Panc1 (cell line): ENCODE measurements at regions not wholly inside any gene's neighbourhood (a gene's known extent, or its start where the extent isn't known, plus 50 kb on each side); places are given as distances from the start of the nearest gene placed in this dataset.

Experiments used
- ATAC-seq: fragments of 200-7000 bp; cut with Tn5 transposase; 2 replicates; pipeline ENCODE4 v1.9.1; 2020; ENCODE audit warnings: mild to moderate bottlenecking, moderate library complexity
- BruUV-seq: library from RNA; stranded (reverse); fragments of 400-500 nt; replicated peaks from 2 replicates; lab custom pipeline; 2021; lab: Mats Ljungman, UMichigan
- CTCF ChIA-PET: fragments of 300-600 bp; sonication (Branson Sonifier 250); formaldehyde crosslinking; loops from one replicate; lab custom pipeline; 2022; ENCODE audit warnings: antibody characterized with exemption; lab: Charles Lee
- POLR2A ChIA-PET: fragments of 300-600 bp; sonication (Branson Sonifier 250); formaldehyde crosslinking; loops from one replicate; lab custom pipeline; 2022; ENCODE audit warnings: antibody characterized with exemption; lab: Charles Lee
- DNase-seq: peaks from one replicate; pipeline ENCODE4 v3.0.0-alpha.2; 2010; ENCODE audit warnings: low read depth, low spot score
- H3K27ac ChIP-seq: 2 replicates; pipeline ENCODE4 v1.5.1; 2011; ENCODE audit warnings: mild to moderate bottlenecking, low read length, inconsistent platforms
- H3K27me3 ChIP-seq: fragments of 200-500 bp; sonication (Bioruptor generic); 2 replicates; pipeline ENCODE4 v1.6.0; 2014; ENCODE audit warnings: low read length, inconsistent platforms; ENCODE audit not compliant: control insufficient read depth, insufficient read depth
- H3K36me3 ChIP-seq: fragments of 200-500 bp; sonication (Bioruptor generic); 2 replicates; pipeline ENCODE4 v1.5.1; 2014; ENCODE audit warnings: inconsistent platforms, mild to moderate bottlenecking, low read length, moderate library complexity; ENCODE audit not compliant: control insufficient read depth, insufficient read depth
- H3K4me1 ChIP-seq: 2 replicates; pipeline ENCODE4 v1.5.1; 2011; ENCODE audit warnings: inconsistent platforms, mild to moderate bottlenecking, low read length, moderate library complexity; ENCODE audit not compliant: control insufficient read depth, insufficient read depth
- H3K4me3 ChIP-seq, 2 experiments: 2 replicates each; pipeline ENCODE4 v1.5.1; 2011 to 2012; ENCODE audit warnings: low read depth in 2 of 2, low read length in 2 of 2, mild to moderate bottlenecking in 2 of 2, inconsistent platforms in 1 of 2, moderate library complexity in 1 of 2
- H3K9me3 ChIP-seq: fragments of 200-500 bp; sonication (Bioruptor generic); 2 replicates; pipeline ENCODE4 v1.5.1; 2014; ENCODE audit warnings: low read depth, mild to moderate bottlenecking, inconsistent platforms, low read length, moderate library complexity; ENCODE audit not compliant: control insufficient read depth, insufficient read depth
- CTCF ChIP-seq: fragments of 450-650 bp; IDR thresholded peaks from 2 replicates; pipeline ENCODE4 v1.5.1; 2017; ENCODE audit warnings: mild to moderate bottlenecking
- POLR2AphosphoS5 ChIP-seq: IDR thresholded peaks from 2 replicates; pipeline ENCODE4 v1.6.1; 2012; ENCODE audit warnings: mild to moderate bottlenecking, low read depth, low read length, moderate library complexity
- REST ChIP-seq, 2 experiments: IDR thresholded peaks; 2 replicates each; pipeline ENCODE4 v1.6.1; 2011 to 2012; ENCODE audit warnings: low read depth in 2 of 2, control low read depth in 1 of 2, low read length in 1 of 2, mild to moderate bottlenecking in 1 of 2, moderate library complexity in 1 of 2; ENCODE audit not compliant: insufficient read depth in 1 of 2
- SIN3A ChIP-seq: IDR thresholded peaks from 2 replicates; pipeline ENCODE4 v1.6.1; 2012; ENCODE audit warnings: low read depth, mild to moderate bottlenecking, low read length, moderate library complexity, borderline replicate concordance; ENCODE audit not compliant: insufficient read depth
- TCF7L2 ChIP-seq: IDR thresholded peaks from 2 replicates; pipeline ENCODE4 v1.6.1; 2011; ENCODE audit warnings: mild to moderate bottlenecking, low read depth, low read length, inconsistent platforms
- in situ Hi-C: cut with HindIII; loops from 2 replicates; pipeline ENCODE4 v1.10.0; 2016; ENCODE audit warnings: low sequenced_read_pairs, low pct_unique_long_range_greater_than_20kb
- intact Hi-C: fragments of 100-400 bp; cut with micrococcal nuclease; formaldehyde crosslinking; loops from one replicate; pipeline ENCODE4 v1.10.0; 2022; ENCODE audit not compliant: unreplicated experiment

- TF ChIP-seq REST (IDR thresholded peaks at IDR 0.05; ENCODE audit: insufficient read depth in 1 of 2, low read depth in 2 of 2, low read length in 1 of 2) (no peak), POLR2AphosphoS5 (no peak), SIN3A (no peak), CTCF (no peak), TCF7L2 (no peak)
Measured at GRCh38 chr3:26064297-26064696, 274.4 kb downstream of the OXSM start.

GRCh38 chr3:26068890-26069289 is 279.0 kb downstream of the OXSM start:
- no peak for ATAC-seq
- intact Hi-C loops (no loop called here), in situ Hi-C loops (no loop called here)
- no TSS peak for BruUV-seq
- Histone ChIP-seq H3K36me3 (no peaks in the 10 kb centered on the region), H3K27me3 (no peaks in the 10 kb centered on the region), H3K4me3 (no peak overlapping the region), H3K27ac (no peak overlapping the region), H3K9me3 (no peaks in the 10 kb centered on the region), H3K4me1 (no peaks in the 10 kb centered on the region)
- no peak for DNase-seq
- CTCF ChIA-PET, result no interaction called here
- POLR2A ChIA-PET, result no interaction called here
- TF ChIP-seq SIN3A, result no peak
- TF ChIP-seq POLR2AphosphoS5, result no peak
- TF ChIP-seq CTCF, result no peak
- TF ChIP-seq REST (IDR thresholded peaks at IDR 0.05; ENCODE audit: insufficient read depth in 1 of 2, low read depth in 2 of 2, low read length in 1 of 2), result no peak
- no peak for TF ChIP-seq TCF7L2

More at GRCh38 chr3:26064297-26064696, 274.4 kb downstream of the OXSM start:
- BruUV-seq, result no TSS peak
- ChIA-PET CTCF (no interaction called here), POLR2A (no interaction called here)
- H3K4me3 ChIP-seq, result no peak overlapping the region
- in situ Hi-C loops, result no loop called here
- intact Hi-C loops, result no loop called here
- H3K36me3 ChIP-seq, result no peaks in the 10 kb centered on the region
- ATAC-seq (no peak), DNase-seq (no peak)
- H3K27me3 ChIP-seq, result no peaks in the 10 kb centered on the region
- H3K27ac ChIP-seq, result no peak overlapping the region
- no peaks in the 10 kb centered on the region for H3K4me1 ChIP-seq
- no peaks in the 10 kb centered on the region for H3K9me3 ChIP-seq
